Stomach (tissue), 8 donors: ENCODE measurements at regions not wholly inside any gene's neighbourhood (a gene's known extent, or its start where the extent isn't known, plus 50 kb on each side); places are given as distances from the start of the nearest gene placed in this dataset.

Experiments
- DNase-seq, 2 donors: peaks; one replicate each; pipeline versions ENCODE4 v3.0.0 to v3.0.0-alpha.2; 2013 to 2019
- H3K27ac ChIP-seq, 5 donors: fragments of 200-600 bp in 4 of 5; sonication (generic) in 4 of 5; one replicate each; pipeline ENCODE4 v1.5.1; 2013 to 2019; ENCODE audit warnings: mild to moderate bottlenecking in 1 of 5, moderate library complexity in 1 of 5
- H3K27me3 ChIP-seq, 3 donors: fragments of 200-600 bp; sonication (generic); one replicate each; pipeline ENCODE4 v1.5.1; 2017 to 2019; ENCODE audit warnings: mixed run types in 1 of 3
- H3K36me3 ChIP-seq, 4 donors: fragments of 200-600 bp; sonication (generic); 1 replicate in 3 of 4; 2 replicates in 1 of 4; pipeline ENCODE4 v1.5.1; 2016 to 2019
- H3K4me1 ChIP-seq, 4 donors: fragments of 200-600 bp; sonication (generic); one replicate each; pipeline ENCODE4 v1.5.1; 2016 to 2019
- H3K4me3 ChIP-seq, 4 donors: fragments of 200-600 bp; sonication (generic) in 3 of 4; one replicate each; pipeline ENCODE4 v1.5.1; 2016 to 2019; ENCODE audit warnings: mild to moderate bottlenecking in 1 of 4
- H3K9me3 ChIP-seq, 4 donors: fragments of 200-600 bp; sonication (generic); one replicate each; pipeline ENCODE4 v1.5.1; 2016 to 2019
- EP300 ChIP-seq: sonication (generic); formaldehyde crosslinking; IDR thresholded peaks from one replicate; pipeline ENCODE4 v1.6.1; 2017; ENCODE audit warnings: antibody characterized with exemption
- POLR2A ChIP-seq, 4 donors: fragments of 450-650 bp; IDR thresholded peaks; one replicate each; pipeline ENCODE4 v1.6.1; 2016; ENCODE audit warnings: antibody characterized with exemption in 4 of 4, control low read depth in 2 of 4, mild to moderate bottlenecking in 1 of 4, moderate library complexity in 1 of 4
- POLR2AphosphoS5 ChIP-seq, 3 donors: sonication (generic); formaldehyde crosslinking; IDR thresholded peaks; one replicate each; pipeline ENCODE4 v1.6.1; 2016; ENCODE audit warnings: antibody characterized with exemption in 3 of 3
- WGBS, 5 donors: extraction: QIAGEN DNeasy Blood & Tissue Kit in 3 of 5; methylation state at CpG; one replicate each; pipeline versions ENCODE4 v1.1.5 to v1.1.7; 2013 to 2018; 5-methylcytosine and 5-hydroxymethylcytosine counted together
- intact Hi-C: fragments of 100-400 bp; cut with DNase I; formaldehyde crosslinking; loops from one replicate; pipeline ENCODE4 v1.15.1; 2023; ENCODE audit warnings: low total_unique reads
- TF ChIP-seq, protein P1 (sequence below), 7 experiments: fragments of 450-650 bp in 4 of 7; fragments of 200-600 bp in 3 of 7; sonication (generic) in 3 of 7; IDR thresholded peaks; one replicate each; pipeline ENCODE4 v1.5.1; 2016 to 2019; ENCODE audit warnings: antibody characterized with exemption in 7 of 7, control low read depth in 2 of 7, mild to moderate bottlenecking in 1 of 7
- donor health status: healthy with polysubstance abuse.
- donor health status: Bipolar disorder and iron deficiency.
- donor health status: healthy.

DNA sequence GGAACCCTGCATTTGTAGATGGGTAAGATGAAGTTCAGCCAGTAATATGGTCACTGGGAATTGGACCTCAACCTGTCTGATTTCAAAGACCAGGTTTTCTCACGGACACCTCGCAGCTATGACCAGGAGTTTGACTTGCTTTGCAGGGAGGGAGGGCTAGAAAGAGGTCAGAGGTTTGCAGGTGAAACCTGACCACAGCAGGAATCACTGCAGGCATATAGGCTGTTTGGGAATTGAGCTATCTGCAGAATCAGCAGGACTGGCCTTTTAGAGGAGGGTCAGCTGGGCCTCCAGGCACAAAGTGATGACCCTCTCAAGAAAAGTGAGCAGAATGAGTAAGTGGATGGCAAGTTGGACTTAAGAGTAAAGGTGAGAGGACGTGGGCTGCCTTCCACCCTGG is 166.3 kb downstream of the ADRA2A start:
- no peaks in the 10 kb centered on the region for H3K36me3 ChIP-seq
- no peaks in the 10 kb centered on the region for H3K4me1 ChIP-seq
- 68 to 87% (median 77%) methylated on average over 3 of the region's 3 CpGs for WGBS, 5 donors
- H3K27ac ChIP-seq, result no peak overlapping the region
- DNase-seq, result no peak
- no peak overlapping the region for H3K4me3 ChIP-seq
- H3K27me3 ChIP-seq, result no peaks in the 10 kb centered on the region
- TF ChIP-seq, protein P1, sequence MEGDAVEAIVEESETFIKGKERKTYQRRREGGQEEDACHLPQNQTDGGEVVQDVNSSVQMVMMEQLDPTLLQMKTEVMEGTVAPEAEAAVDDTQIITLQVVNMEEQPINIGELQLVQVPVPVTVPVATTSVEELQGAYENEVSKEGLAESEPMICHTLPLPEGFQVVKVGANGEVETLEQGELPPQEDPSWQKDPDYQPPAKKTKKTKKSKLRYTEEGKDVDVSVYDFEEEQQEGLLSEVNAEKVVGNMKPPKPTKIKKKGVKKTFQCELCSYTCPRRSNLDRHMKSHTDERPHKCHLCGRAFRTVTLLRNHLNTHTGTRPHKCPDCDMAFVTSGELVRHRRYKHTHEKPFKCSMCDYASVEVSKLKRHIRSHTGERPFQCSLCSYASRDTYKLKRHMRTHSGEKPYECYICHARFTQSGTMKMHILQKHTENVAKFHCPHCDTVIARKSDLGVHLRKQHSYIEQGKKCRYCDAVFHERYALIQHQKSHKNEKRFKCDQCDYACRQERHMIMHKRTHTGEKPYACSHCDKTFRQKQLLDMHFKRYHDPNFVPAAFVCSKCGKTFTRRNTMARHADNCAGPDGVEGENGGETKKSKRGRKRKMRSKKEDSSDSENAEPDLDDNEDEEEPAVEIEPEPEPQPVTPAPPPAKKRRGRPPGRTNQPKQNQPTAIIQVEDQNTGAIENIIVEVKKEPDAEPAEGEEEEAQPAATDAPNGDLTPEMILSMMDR (IDR thresholded peaks at IDR 0.05), result no peak
- TF ChIP-seq POLR2AphosphoS5 (IDR thresholded peaks at IDR 0.05) (no peak), EP300 (no peak), POLR2A (IDR thresholded peaks at IDR 0.05) (no peak)
- intact Hi-C loops, result no loop called here
- H3K9me3 ChIP-seq, result no peaks in the 10 kb centered on the region

DNA sequence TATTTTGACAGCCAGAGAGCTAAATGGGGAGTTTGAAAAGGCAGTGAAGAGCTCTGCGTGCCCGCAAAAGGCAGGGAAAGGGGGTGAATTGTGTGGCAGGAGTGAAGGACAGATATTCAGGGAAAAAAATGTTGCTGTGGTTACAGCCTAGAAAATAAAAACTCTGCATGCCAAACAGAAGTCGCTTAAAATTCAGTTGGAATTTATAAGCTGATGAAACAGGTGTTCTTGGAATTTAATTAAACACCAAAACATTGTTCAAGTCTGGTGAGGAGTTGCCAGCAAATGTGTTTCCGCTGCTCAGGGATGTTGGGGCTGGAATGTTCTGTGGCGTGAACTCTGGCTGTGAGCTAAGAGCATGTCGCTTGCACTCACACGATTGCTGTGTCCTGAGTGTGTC is 169.3 kb downstream of the ADRA2A start:
- 62 to 82% (median 72%) methylated on average over 7 of the region's 7 CpGs for WGBS, 5 donors
- Histone ChIP-seq H3K4me1 (no peaks in the 10 kb centered on the region), H3K4me3 (no peak overlapping the region), H3K27me3 (no peaks in the 10 kb centered on the region), H3K27ac (no peak overlapping the region), H3K9me3 (peaks cover 0 to 6% (median 0%) of the 10 kb centered on the region in 4 donors), H3K36me3 (no peaks in the 10 kb centered on the region)
- intact Hi-C loops, result no loop called here
- no peak for DNase-seq
- TF ChIP-seq, protein P1 (IDR thresholded peaks at IDR 0.05), result no peak
- TF ChIP-seq EP300, result no peak
- TF ChIP-seq POLR2A (IDR thresholded peaks at IDR 0.05), result no peak
- TF ChIP-seq POLR2AphosphoS5 (IDR thresholded peaks at IDR 0.05), result no peak

DNA sequence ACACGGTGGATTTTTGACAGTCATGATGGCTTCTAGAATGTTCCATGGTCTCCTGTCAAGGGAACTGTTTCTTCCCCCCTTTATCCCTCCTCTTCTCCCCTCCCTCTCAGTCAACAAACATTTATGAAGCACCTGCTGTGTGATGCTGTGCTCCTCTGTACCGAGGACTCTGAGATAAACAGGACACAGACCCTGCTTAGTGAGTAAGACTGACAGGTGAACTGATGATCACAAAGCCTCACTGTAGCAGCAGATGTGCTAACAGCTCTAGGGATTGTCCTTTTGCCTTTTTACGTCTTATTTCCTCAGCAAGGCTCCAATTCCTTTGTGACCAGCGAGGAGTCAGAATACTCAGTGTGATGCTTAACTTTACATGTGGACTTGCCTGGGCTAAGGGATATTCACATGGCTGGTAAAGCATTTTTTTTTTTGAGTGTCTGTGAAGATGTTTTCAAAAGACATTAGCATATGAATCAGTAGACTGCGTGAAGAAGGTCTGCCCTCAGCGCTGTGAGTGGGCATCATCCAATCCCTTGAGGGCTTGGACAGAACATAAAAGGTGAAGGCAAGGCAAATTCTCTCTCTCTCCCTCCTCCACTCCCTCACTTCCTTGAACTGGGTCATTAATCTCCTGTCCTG is 170.1 kb downstream of the ADRA2A start:
- Histone ChIP-seq H3K36me3 (no peaks in the 10 kb centered on the region), H3K9me3 (peaks cover 0 to 7% (median 0%) of the 10 kb centered on the region in 4 donors), H3K27ac (no peak overlapping the region), H3K4me1 (no peaks in the 10 kb centered on the region), H3K4me3 (no peak overlapping the region), H3K27me3 (no peaks in the 10 kb centered on the region)
- no peak for DNase-seq
- WGBS, 5 donors, result 43 to 63% (median 51%) methylated on average over 4 to 6 of the region's 6 CpGs
- intact Hi-C loops, result no loop called here
- TF ChIP-seq EP300 (no peak), POLR2A (IDR thresholded peaks at IDR 0.05) (no peak), POLR2AphosphoS5 (IDR thresholded peaks at IDR 0.05) (no peak)
- TF ChIP-seq, protein P1 (IDR thresholded peaks at IDR 0.05), result no peak

GRCh38 chr10:111247781-111248389 is 171.1 kb downstream of the ADRA2A start:
- intact Hi-C loops, result no loop called here
- Histone ChIP-seq H3K4me1 (no peaks in the 10 kb centered on the region), H3K4me3 (no peak overlapping the region), H3K27me3 (no peaks in the 10 kb centered on the region), H3K36me3 (no peaks in the 10 kb centered on the region), H3K27ac (no peak overlapping the region), H3K9me3 (peaks cover 0 to 7% (median 0%) of the 10 kb centered on the region in 4 donors)
- TF ChIP-seq EP300 (no peak), POLR2AphosphoS5 (IDR thresholded peaks at IDR 0.05) (no peak), POLR2A (IDR thresholded peaks at IDR 0.05) (no peak)
- TF ChIP-seq, protein P1 (IDR thresholded peaks at IDR 0.05), result no peak
- 81 to 90% (median 87%) methylated on average over 6 of the region's 6 CpGs for WGBS, 5 donors
- DNase-seq, result no peak
